Ascending aorta (tissue), 2 donors: ENCODE measurements at regions not wholly inside any gene's neighbourhood (a gene's known extent, or its start where the extent isn't known, plus 50 kb on each side); places are given as distances from the start of the nearest gene placed in this dataset.

Experiments
- DNase-seq, 2 donors: peaks; one replicate each; pipeline ENCODE4 v3.0.0-alpha.2; 2019; ENCODE audit warnings: low spot score in 2 of 2
- H3K27ac ChIP-seq, 2 donors: fragments of 200-600 bp; sonication (generic); one replicate each; pipeline ENCODE4 v1.5.1; 2016 to 2017; ENCODE audit warnings: mild to moderate bottlenecking in 1 of 2
- H3K27me3 ChIP-seq: fragments of 200-600 bp; sonication (generic); one replicate; pipeline ENCODE4 v1.5.1; 2017
- H3K36me3 ChIP-seq, 2 donors: fragments of 200-600 bp; sonication (generic); one replicate each; pipeline ENCODE4 v1.5.1; 2016
- H3K4me1 ChIP-seq, 2 donors: fragments of 200-600 bp; sonication (generic); one replicate each; pipeline ENCODE4 v1.5.1; 2016 to 2017; ENCODE audit warnings: mild to moderate bottlenecking in 1 of 2
- H3K4me3 ChIP-seq, 2 donors: fragments of 200-600 bp; sonication (generic); one replicate each; pipeline ENCODE4 v1.5.1; 2016 to 2017; ENCODE audit warnings: mild to moderate bottlenecking in 1 of 2
- H3K9me3 ChIP-seq, 2 donors: fragments of 200-600 bp; sonication (generic); one replicate each; pipeline ENCODE4 v1.5.1; 2016
- CTCF ChIP-seq, 3 experiments: fragments of 200-600 bp in 2 of 3; fragments of 450-650 bp in 1 of 3; sonication (generic) in 2 of 3; IDR thresholded peaks; one replicate each; pipeline ENCODE4 v1.5.1; 2016 to 2019; ENCODE audit warnings: antibody characterized with exemption in 3 of 3, mild to moderate bottlenecking in 1 of 3, moderate library complexity in 1 of 3
- intact Hi-C: fragments of 100-400 bp; cut with DNase I; formaldehyde crosslinking; loops from one replicate; pipeline ENCODE4 v1.15.1; 2023

- H3K9me3 ChIP-seq, result no peaks in the 10 kb centered on the region
- no peaks in the 10 kb centered on the region for H3K4me1 ChIP-seq
- intact Hi-C loops, result no loop called here
- no peaks in the 10 kb centered on the region for H3K27me3 ChIP-seq
- DNase-seq, result no peak
- H3K4me3 ChIP-seq, result no peak overlapping the region
- no peak overlapping the region for H3K27ac ChIP-seq
- no peaks in the 10 kb centered on the region for H3K36me3 ChIP-seq
- no peak for TF ChIP-seq CTCF (IDR thresholded peaks at IDR 0.05)
Measured at GRCh38 chr1:119228335-119229080, 88.1 kb upstream of the WARS2 start.

GRCh38 chr1:119235120-119235519, 94.7 kb upstream of the WARS2 start:
- Histone ChIP-seq H3K36me3 (no peaks in the 10 kb centered on the region), H3K4me3 (no peak overlapping the region), H3K27ac (no peak overlapping the region), H3K27me3 (no peaks in the 10 kb centered on the region), H3K9me3 (no peaks in the 10 kb centered on the region), H3K4me1 (no peaks in the 10 kb centered on the region)
- DNase-seq, result no peak
- intact Hi-C loops, result no loop called here
- TF ChIP-seq CTCF (IDR thresholded peaks at IDR 0.05), result no peak

GRCh38 chr1:119245881-119246280, 105.4 kb upstream of the WARS2 start:
- no peak for TF ChIP-seq CTCF (IDR thresholded peaks at IDR 0.05)
- intact Hi-C loops, result no loop called here
- Histone ChIP-seq H3K27me3 (no peaks in the 10 kb centered on the region), H3K27ac (no peak overlapping the region), H3K4me3 (no peak overlapping the region), H3K9me3 (no peaks in the 10 kb centered on the region), H3K4me1 (no peaks in the 10 kb centered on the region), H3K36me3 (no peaks in the 10 kb centered on the region)
- no peak for DNase-seq

GRCh38 chr1:119249283-119249682, 108.8 kb upstream of the WARS2 start:
- DNase-seq, result no peak
- H3K27ac ChIP-seq, result no peak overlapping the region
- no peaks in the 10 kb centered on the region for H3K9me3 ChIP-seq
- no peaks in the 10 kb centered on the region for H3K36me3 ChIP-seq
- H3K4me3 ChIP-seq, result no peak overlapping the region
- H3K4me1 ChIP-seq, result no peaks in the 10 kb centered on the region
- no peak for TF ChIP-seq CTCF (IDR thresholded peaks at IDR 0.05)
- intact Hi-C loops, result no loop called here
- no peaks in the 10 kb centered on the region for H3K27me3 ChIP-seq

- Histone ChIP-seq H3K36me3 (no peaks in the 10 kb centered on the region), H3K9me3 (no peaks in the 10 kb centered on the region), H3K27ac (no peak overlapping the region), H3K4me1 (no peaks in the 10 kb centered on the region), H3K27me3 (no peaks in the 10 kb centered on the region), H3K4me3 (no peak overlapping the region)
- intact Hi-C loops, result no loop called here
- no peak for DNase-seq
- no peak for TF ChIP-seq CTCF (IDR thresholded peaks at IDR 0.05)
Measured at GRCh38 chr1:119250299-119250698, 109.8 kb upstream of the WARS2 start.

- no peaks in the 10 kb centered on the region for H3K36me3 ChIP-seq
- no peaks in the 10 kb centered on the region for H3K9me3 ChIP-seq
- no peak overlapping the region for H3K4me3 ChIP-seq
- DNase-seq, result no peak
- no peaks in the 10 kb centered on the region for H3K4me1 ChIP-seq
- H3K27me3 ChIP-seq, result no peaks in the 10 kb centered on the region
- TF ChIP-seq CTCF (IDR thresholded peaks at IDR 0.05), result no peak
- no peak overlapping the region for H3K27ac ChIP-seq
- intact Hi-C loops, result no loop called here
Measured at GRCh38 chr1:119251751-119252150, 111.3 kb upstream of the WARS2 start.
